Hepatocyte (in vitro differentiated cells): ENCODE measurements at regions not wholly inside any gene's neighbourhood (a gene's known extent, or its start where the extent isn't known, plus 50 kb on each side); places are given as distances from the start of the nearest gene placed in this dataset.

Experiments
- DNase-seq: peaks from one replicate; pipeline ENCODE4 v3.0.0-alpha.2; 2016; ENCODE audit warnings: low spot score
- H2AFZ ChIP-seq: fragments of 200-600 bp; sonication (generic); 2 replicates; pipeline ENCODE4 v1.6.0; 2016; ENCODE audit warnings: antibody characterized with exemption, mild to moderate bottlenecking
- H3K27ac ChIP-seq: fragments of 200-600 bp; sonication (generic); 2 replicates; pipeline ENCODE4 v1.5.1; 2016; ENCODE audit warnings: mild to moderate bottlenecking
- H3K27me3 ChIP-seq: fragments of 200-600 bp; sonication (generic); 2 replicates; pipeline ENCODE4 v1.6.1; 2016
- H3K36me3 ChIP-seq: fragments of 200-600 bp; sonication (generic); replicated peaks from 2 replicates; pipeline ENCODE4 v1.5.1; 2016; ENCODE audit warnings: low read depth; ENCODE audit not compliant: insufficient read depth
- H3K4me1 ChIP-seq: fragments of 200-600 bp; sonication (generic); 2 replicates; pipeline ENCODE4 v1.5.1; 2016; ENCODE audit warnings: mild to moderate bottlenecking, moderate library complexity; ENCODE audit not compliant: insufficient read depth
- H3K4me2 ChIP-seq: fragments of 200-600 bp; sonication (generic); 2 replicates; pipeline ENCODE4 v1.6.0; 2016
- H3K4me3 ChIP-seq: fragments of 200-600 bp; sonication (generic); 2 replicates; pipeline ENCODE4 v1.5.1; 2016; ENCODE audit warnings: mild to moderate bottlenecking
- H3K79me2 ChIP-seq: fragments of 200-600 bp; sonication (generic); 2 replicates; pipeline ENCODE4 v1.6.0; 2017; ENCODE audit warnings: mild to moderate bottlenecking
- H3K9me2 ChIP-seq: fragments of 200-600 bp; sonication (generic); replicated peaks from 2 replicates; pipeline ENCODE4 v1.6.0; 2017; ENCODE audit warnings: mild to moderate bottlenecking; ENCODE audit not compliant: insufficient read depth
- H3K9me3 ChIP-seq: fragments of 200-600 bp; sonication (generic); 2 replicates; pipeline ENCODE4 v1.5.1; 2016; ENCODE audit warnings: low read depth, mild to moderate bottlenecking
- H4K20me1 ChIP-seq: fragments of 200-600 bp; sonication (generic); 2 replicates; pipeline ENCODE4 v1.6.0; 2016; ENCODE audit warnings: mild to moderate bottlenecking; ENCODE audit not compliant: insufficient read depth, poor library complexity, severe bottlenecking
- EZH2 ChIP-seq: fragments of 200-600 bp; sonication (generic); IDR thresholded peaks from 2 replicates; pipeline ENCODE4 v1.6.1; 2016; ENCODE audit warnings: antibody characterized with exemption, mild to moderate bottlenecking, borderline replicate concordance
- EZH2phosphoT487 ChIP-seq: fragments of 200-600 bp; sonication (generic); IDR thresholded peaks from one replicate; pipeline ENCODE4 v1.6.1; 2018; ENCODE audit warnings: antibody characterized with exemption, mild to moderate bottlenecking, low read depth, moderate library complexity; ENCODE audit not compliant: unreplicated experiment, severe bottlenecking
- WGBS: methylation state at CpG from one replicate; pipeline ENCODE4 v1.1.6; 2016; ENCODE audit warnings: low lambda C conversion rate; ENCODE audit errors: missing lambda C conversion rate; 5-methylcytosine and 5-hydroxymethylcytosine counted together
- TF ChIP-seq, protein P1 (sequence below): fragments of 200-600 bp; sonication (generic); IDR thresholded peaks from 2 replicates; pipeline ENCODE4 v1.5.1; 2016; ENCODE audit warnings: antibody characterized with exemption, mild to moderate bottlenecking; ENCODE audit not compliant: poor library complexity

DNA sequence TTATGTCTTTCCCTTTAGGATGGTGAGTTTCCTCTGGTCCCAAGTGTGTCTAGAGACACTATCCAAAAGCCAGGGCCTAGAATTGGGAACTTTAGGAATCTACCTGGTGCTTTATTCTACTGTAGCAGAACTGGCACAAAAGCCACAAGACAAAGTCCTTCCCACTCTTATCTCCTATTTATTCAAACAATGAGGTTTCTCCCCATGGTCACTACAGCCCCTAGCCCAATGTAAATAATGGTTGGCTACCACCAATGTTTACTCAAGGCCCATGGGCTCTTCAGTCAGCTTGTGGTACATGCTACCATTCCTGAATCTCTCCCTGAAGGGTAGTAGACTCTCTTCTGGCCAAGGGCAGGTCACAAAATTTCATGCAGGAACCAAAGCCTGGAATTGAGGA lies 789.4 kb upstream of the KIF2B start:
- H2AFZ ChIP-seq = no peak overlapping the region
- no peaks in the 10 kb centered on the region for H3K79me2 ChIP-seq
- no peak for DNase-seq
- no peak overlapping the region for H3K27ac ChIP-seq
- H3K4me2 ChIP-seq = no peak overlapping the region
- no peaks in the 10 kb centered on the region for H3K36me3 ChIP-seq
- no peaks in the 10 kb centered on the region for H3K9me3 ChIP-seq
- H4K20me1 ChIP-seq = no peaks in the 10 kb centered on the region
- H3K9me2 ChIP-seq = no peaks in the 10 kb centered on the region
- TF ChIP-seq EZH2 = no peak
- TF ChIP-seq, protein P1, sequence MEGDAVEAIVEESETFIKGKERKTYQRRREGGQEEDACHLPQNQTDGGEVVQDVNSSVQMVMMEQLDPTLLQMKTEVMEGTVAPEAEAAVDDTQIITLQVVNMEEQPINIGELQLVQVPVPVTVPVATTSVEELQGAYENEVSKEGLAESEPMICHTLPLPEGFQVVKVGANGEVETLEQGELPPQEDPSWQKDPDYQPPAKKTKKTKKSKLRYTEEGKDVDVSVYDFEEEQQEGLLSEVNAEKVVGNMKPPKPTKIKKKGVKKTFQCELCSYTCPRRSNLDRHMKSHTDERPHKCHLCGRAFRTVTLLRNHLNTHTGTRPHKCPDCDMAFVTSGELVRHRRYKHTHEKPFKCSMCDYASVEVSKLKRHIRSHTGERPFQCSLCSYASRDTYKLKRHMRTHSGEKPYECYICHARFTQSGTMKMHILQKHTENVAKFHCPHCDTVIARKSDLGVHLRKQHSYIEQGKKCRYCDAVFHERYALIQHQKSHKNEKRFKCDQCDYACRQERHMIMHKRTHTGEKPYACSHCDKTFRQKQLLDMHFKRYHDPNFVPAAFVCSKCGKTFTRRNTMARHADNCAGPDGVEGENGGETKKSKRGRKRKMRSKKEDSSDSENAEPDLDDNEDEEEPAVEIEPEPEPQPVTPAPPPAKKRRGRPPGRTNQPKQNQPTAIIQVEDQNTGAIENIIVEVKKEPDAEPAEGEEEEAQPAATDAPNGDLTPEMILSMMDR = no peak
- no peak for TF ChIP-seq EZH2phosphoT487
- no peaks in the 10 kb centered on the region for H3K27me3 ChIP-seq
- H3K4me1 ChIP-seq = peaks cover 4% of the 10 kb centered on the region
- no peak overlapping the region for H3K4me3 ChIP-seq

DNA sequence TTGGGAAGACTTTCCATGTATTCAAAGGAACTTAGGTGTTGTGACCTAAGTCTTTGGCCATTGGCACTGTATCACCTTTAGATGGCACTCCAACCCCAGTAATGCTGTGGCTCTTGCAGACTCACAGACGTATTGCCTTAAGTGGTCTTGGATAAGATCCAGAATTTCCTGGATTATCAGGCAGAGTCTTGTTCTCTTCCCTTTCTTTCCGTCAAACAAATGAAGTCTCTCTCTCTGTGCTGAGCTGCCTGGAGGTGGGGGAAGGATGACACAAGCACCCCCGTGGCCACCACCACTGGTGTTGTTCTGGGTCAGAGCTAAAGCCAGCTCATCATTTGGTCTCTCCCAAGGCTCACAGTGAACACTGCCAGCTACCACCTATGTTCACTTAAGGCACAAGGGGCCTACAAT lies 789.9 kb upstream of the KIF2B start:
- peaks cover 4% of the 10 kb centered on the region for H3K4me1 ChIP-seq
- TF ChIP-seq, protein P1 = peak; percentile 74
- TF ChIP-seq EZH2phosphoT487 = no peak
- 15% methylated on average over 3 of the region's 3 CpGs for WGBS

DNA sequence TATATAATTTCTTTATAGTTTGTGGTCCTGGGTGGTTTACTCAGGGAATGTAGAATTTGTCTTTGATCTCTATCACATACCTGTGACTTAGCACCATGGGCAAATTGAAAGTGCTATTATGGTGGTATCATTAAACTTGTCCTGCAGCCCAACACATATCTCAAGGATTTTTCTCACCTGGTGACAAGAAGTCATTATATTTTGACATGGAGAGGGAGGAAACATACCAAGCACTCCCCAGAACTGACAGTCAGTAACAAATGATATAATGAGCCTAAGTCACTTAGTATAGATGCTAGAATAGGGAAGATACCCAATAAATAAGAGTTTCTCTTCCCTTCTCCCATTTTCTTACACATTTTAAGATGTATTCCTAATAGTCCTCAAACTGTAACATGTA lies 805.5 kb upstream of the KIF2B start:
- H3K27ac ChIP-seq = no peak overlapping the region
- no peaks in the 10 kb centered on the region for H4K20me1 ChIP-seq
- no peak for TF ChIP-seq EZH2
- TF ChIP-seq, protein P1 = no peak
- no peak for TF ChIP-seq EZH2phosphoT487
- H2AFZ ChIP-seq = no peak overlapping the region
- H3K4me2 ChIP-seq = no peak overlapping the region
- H3K36me3 ChIP-seq = no peaks in the 10 kb centered on the region
- no peak for DNase-seq
- H3K4me3 ChIP-seq = no peak overlapping the region
- H3K4me1 ChIP-seq = no peaks in the 10 kb centered on the region
- no peaks in the 10 kb centered on the region for H3K27me3 ChIP-seq
- H3K9me3 ChIP-seq = no peaks in the 10 kb centered on the region
- H3K9me2 ChIP-seq = no peaks in the 10 kb centered on the region
- no peaks in the 10 kb centered on the region for H3K79me2 ChIP-seq

More for the DNA sequence above, 789.9 kb upstream of the KIF2B start:
- Histone ChIP-seq H3K36me3 (no peaks in the 10 kb centered on the region), H3K27ac (no peak overlapping the region), H3K9me3 (no peaks in the 10 kb centered on the region), H3K27me3 (no peaks in the 10 kb centered on the region), H3K4me3 (no peak overlapping the region), H3K79me2 (no peaks in the 10 kb centered on the region), H2AFZ (no peak overlapping the region), H3K9me2 (no peaks in the 10 kb centered on the region), H4K20me1 (no peaks in the 10 kb centered on the region), H3K4me2 (no peak overlapping the region)
- peak; percentile 89 for DNase-seq

DNA sequence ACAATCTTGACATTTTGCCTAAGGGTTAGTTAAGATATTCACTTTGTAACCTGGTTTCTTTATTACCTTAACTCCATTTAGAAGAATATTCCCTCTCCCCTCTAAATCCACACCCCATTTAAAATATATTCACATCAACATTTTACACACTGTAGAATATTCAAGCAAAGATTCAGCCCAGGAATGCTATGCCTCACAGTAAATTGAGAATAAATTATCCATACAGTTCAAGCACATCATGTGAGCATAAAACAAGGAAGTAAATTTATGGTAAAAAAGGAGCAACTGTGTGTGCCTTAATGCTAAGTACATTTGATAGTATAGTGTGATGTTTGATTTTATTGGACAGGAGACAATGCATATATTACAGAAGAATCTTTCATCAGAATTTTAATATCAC lies 806.6 kb upstream of the KIF2B start:
- no peaks in the 10 kb centered on the region for H3K79me2 ChIP-seq
- TF ChIP-seq EZH2 (no peak), EZH2phosphoT487 (no peak)
- TF ChIP-seq, protein P1 = no peak

More for the DNA sequence above, 806.6 kb upstream of the KIF2B start:
- DNase-seq = no peak
- Histone ChIP-seq H3K9me2 (no peaks in the 10 kb centered on the region), H3K27me3 (no peaks in the 10 kb centered on the region), H3K36me3 (no peaks in the 10 kb centered on the region), H3K4me3 (no peak overlapping the region), H3K4me1 (no peaks in the 10 kb centered on the region), H3K27ac (no peak overlapping the region), H4K20me1 (no peaks in the 10 kb centered on the region), H3K9me3 (no peaks in the 10 kb centered on the region), H3K4me2 (no peak overlapping the region), H2AFZ (no peak overlapping the region)
